ENCODE measurements at regions not wholly inside any gene's neighbourhood (a gene's known extent, or its start where the extent isn't known, plus 50 kb on each side); places are given as distances from the start of the nearest gene placed in this dataset.

DNA sequence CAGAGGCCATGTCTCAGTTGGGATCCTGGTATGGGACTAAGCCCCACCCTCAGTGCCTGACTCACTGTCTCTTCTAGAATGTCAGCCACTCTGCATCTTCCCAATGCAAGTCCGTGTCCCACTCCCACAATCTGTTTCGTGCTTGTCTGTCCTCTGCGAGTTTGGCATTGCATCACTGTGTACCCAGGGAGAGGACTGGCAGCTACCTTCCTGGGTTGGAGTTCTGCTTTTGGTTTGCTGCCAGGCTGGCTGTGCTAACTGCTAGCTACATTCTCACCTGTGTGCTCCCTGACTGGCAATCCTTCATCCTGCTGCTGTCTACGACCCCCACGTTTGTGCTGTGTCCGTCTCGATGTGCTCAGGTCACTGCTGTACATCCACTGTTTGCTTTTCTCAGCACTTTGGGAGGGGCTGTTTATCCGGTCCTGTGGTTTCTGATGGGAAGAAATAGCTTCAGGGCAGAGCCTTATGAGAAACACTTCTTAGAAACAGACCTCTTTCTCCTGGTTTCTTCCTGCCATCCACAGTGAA lies 56.0 kb upstream of the GLI3 start:
- CTCF ChIA-PET, result no interaction called here

DNA sequence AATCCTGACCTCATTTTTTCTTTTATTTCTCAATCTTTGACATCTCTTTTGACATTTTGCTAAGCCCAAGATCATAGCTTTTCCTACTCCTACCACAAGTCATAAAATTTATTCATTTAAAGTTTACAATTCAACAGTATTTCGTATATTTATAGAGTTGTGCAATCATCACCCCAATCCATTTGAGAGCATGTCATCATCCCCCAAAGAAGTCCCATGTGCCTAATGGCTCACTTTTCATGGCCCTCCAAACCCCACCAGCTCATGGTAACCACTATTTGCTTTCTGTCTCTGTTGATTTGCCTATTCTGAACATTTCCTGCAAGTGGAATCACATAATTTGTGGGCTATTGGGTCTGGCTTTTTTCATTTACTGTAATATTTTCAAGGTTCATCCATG lies 52.5 kb upstream of the GLI3 start:
- TF ChIP-seq LEF1 (IDR thresholded peaks at IDR 0.05; ENCODE audit: borderline replicate concordance), result no peak
- no peak for TF ChIP-seq FOXK2 (IDR thresholded peaks at IDR 0.05)
- TF ChIP-seq NFRKB (IDR thresholded peaks at IDR 0.05), result no peak
- no peak for TF ChIP-seq CTBP1 (IDR thresholded peaks at IDR 0.05; ENCODE audit: borderline replicate concordance)
- no peak for DNase-seq (ENCODE audit: extremely low spot score)
- ChIA-PET CTCF (no interaction called here), POLR2A (no interaction called here)

More for the DNA sequence above, 56.0 kb upstream of the GLI3 start:
- TF ChIP-seq SUZ12 (IDR thresholded peaks at IDR 0.05) (no peak), CTBP1 (IDR thresholded peaks at IDR 0.05; ENCODE audit: borderline replicate concordance) (no peak), BHLHE40 (IDR thresholded peaks at IDR 0.05; ENCODE audit: borderline replicate concordance) (no peak), LEF1 (IDR thresholded peaks at IDR 0.05; ENCODE audit: borderline replicate concordance) (no peak), TARDBP (IDR thresholded peaks at IDR 0.05) (no peak), L3MBTL2 (conservative IDR thresholded peaks at IDR 0.05) (no peak), HDGF (IDR thresholded peaks at IDR 0.05; ENCODE audit: borderline replicate concordance) (no peak), FOXA1 (IDR thresholded peaks at IDR 0.05) (no peak), FOXM1 (IDR thresholded peaks at IDR 0.05; ENCODE audit: borderline replicate concordance) (no peak)
- POLR2A ChIA-PET, result no interaction called here
- DNase-seq (ENCODE audit: extremely low spot score), result no peak

All from HEK293T (cell line).